Aorta (tissue), 5 donors: ENCODE measurements at regions not wholly inside any gene's neighbourhood (a gene's known extent, or its start where the extent isn't known, plus 50 kb on each side); places are given as distances from the start of the nearest gene placed in this dataset.
A peak's percentile ranks its signal among the peaks of the same experiment; 100 is the strongest.

Experiments used
- ATAC-seq: fragments of 200-7000 bp; cut with Tn5 transposase; one replicate; pipeline ENCODE4 v1.9.1; 2022; ENCODE audit warnings: moderate library complexity; ENCODE audit not compliant: low FRiP score
- DNase-seq, 2 donors: peaks; one replicate each; pipeline ENCODE4 v3.0.0-alpha.2; 2020
- H3K27ac ChIP-seq, 2 donors: one replicate each; pipeline ENCODE4 v1.5.1; 2013; ENCODE audit warnings: low read length in 2 of 2, mild to moderate bottlenecking in 2 of 2, moderate library complexity in 2 of 2, control low read depth in 1 of 2, inconsistent platforms in 1 of 2, low read depth in 1 of 2
- H3K27me3 ChIP-seq, 2 donors: one replicate each; pipeline ENCODE4 v1.6.1; 2013; ENCODE audit warnings: control low read depth in 1 of 2, low read length in 1 of 2, mild to moderate bottlenecking in 1 of 2, moderate library complexity in 1 of 2; ENCODE audit not compliant: insufficient read depth in 2 of 2, control insufficient read depth in 1 of 2
- H3K36me3 ChIP-seq, 2 donors: one replicate each; pipeline ENCODE4 v1.6.1; 2013; ENCODE audit warnings: control low read depth in 1 of 2, low read length in 1 of 2, mild to moderate bottlenecking in 1 of 2; ENCODE audit not compliant: insufficient read depth in 2 of 2, control insufficient read depth in 1 of 2
- H3K4me1 ChIP-seq, 2 donors: one replicate each; pipeline ENCODE4 v1.6.1; 2013; ENCODE audit warnings: low read length in 2 of 2, control low read depth in 1 of 2, mild to moderate bottlenecking in 1 of 2, moderate library complexity in 1 of 2; ENCODE audit not compliant: insufficient read depth in 2 of 2, control insufficient read depth in 1 of 2
- H3K4me3 ChIP-seq, 2 donors: one replicate each; pipeline ENCODE4 v1.5.1; 2013; ENCODE audit warnings: low read length in 2 of 2, control low read depth in 1 of 2, mild to moderate bottlenecking in 1 of 2
- H3K9me3 ChIP-seq: one replicate; pipeline ENCODE4 v1.6.1; 2013; ENCODE audit warnings: mild to moderate bottlenecking, low read length; ENCODE audit not compliant: control insufficient read depth
- WGBS, 2 donors: extraction: QIAGEN DNeasy Blood & Tissue Kit; methylation state at CpG; one replicate each; pipeline ENCODE4 v1.1.7; 2013; 5-methylcytosine and 5-hydroxymethylcytosine counted together
- intact Hi-C, 2 donors: fragments of 100-400 bp; cut with DNase I; formaldehyde crosslinking; loops; one replicate each; pipeline versions ENCODE4 v1.14.2 to v1.15.0; 2022
- donor health status: healthy with polysubstance abuse.
- donor health status: Bipolar disorder and iron deficiency.
- donor health status: DM: no; HTN: no; CAD: no.
- donor health status: DM: no; HTN: no; CAD: no.
- donor health status: DM: yes; HTN: yes; CAD: no.

DNA sequence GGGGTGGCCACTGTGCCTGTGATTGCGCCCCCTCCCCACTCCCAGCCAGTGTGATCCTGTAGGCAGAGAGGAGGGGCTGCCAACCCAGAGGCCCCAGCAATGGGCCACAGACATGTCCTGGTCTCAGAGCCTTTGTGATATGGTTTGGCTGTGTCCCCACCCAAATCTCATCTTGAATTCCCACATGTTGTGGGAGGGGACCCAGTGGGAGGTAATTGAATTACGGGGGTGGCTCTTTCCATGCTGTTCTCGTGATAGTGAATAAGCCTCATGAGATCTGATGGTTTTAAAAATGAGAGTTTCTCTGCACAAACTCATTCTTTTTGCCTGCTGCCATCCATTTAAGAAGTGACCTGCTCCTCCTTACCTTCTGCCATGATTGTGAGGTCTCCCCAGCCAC lies 56.8 kb upstream of the ZNF469 start:
- no peaks in the 10 kb centered on the region for H3K27me3 ChIP-seq
- no peaks in the 10 kb centered on the region for H3K9me3 ChIP-seq
- no peak overlapping the region for H3K4me3 ChIP-seq
- no peak overlapping the region for H3K27ac ChIP-seq
- no peaks in the 10 kb centered on the region for H3K36me3 ChIP-seq
- DNase-seq = no peak
- ATAC-seq = no peak
- WGBS, 2 donors = 89 to 93% methylated on average over 3 of the region's 3 CpGs
- no peaks in the 10 kb centered on the region for H3K4me1 ChIP-seq
- intact Hi-C loops = no loop called here

DNA sequence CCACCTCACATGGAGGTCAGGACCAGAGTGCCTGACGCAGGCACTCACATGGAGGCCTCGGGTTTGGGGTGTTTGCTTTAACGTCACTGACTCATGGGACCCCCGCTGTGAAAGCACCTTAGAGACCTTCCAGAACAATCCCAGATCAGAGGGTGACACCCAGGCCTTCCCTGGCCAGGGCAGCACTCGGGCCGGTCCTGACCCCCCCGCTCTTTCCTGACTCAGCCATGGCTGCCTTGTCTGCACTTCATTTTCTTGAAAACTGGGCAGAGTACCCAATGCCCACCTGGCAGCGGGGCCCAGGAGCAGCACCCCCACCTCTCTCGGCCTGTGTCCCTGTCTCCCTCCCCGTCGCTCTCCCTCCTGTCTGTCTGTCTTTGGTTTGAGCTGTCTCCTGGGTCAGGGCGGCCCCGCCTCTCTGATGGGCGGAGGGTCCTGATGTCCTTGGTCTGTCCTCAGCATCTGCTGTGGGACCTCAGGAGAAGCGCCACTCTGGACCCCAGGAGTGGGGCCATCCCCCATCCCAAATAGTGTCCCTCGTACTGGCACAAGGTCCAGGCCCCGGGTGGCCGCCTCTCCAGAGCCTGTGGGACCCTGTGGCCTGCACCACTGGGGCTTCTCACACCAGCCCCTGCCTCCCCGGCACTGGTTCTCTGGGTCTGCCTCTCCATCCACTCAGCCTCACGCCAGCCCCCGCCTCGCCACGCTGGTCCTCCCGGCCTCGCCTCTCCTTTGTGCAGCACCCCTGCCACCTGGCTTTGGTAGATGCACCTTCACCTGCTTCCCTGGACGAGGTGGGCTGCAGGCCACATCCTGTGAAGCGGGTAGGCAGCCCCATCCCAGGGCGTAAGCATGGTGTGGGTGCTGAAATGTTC lies 55.9 kb upstream of the ZNF469 start:
- H3K4me1 ChIP-seq = no peaks in the 10 kb centered on the region
- H3K27me3 ChIP-seq = no peaks in the 10 kb centered on the region
- H3K9me3 ChIP-seq = no peaks in the 10 kb centered on the region
- DNase-seq (no peak), ATAC-seq (no peak)
- no peak overlapping the region for H3K4me3 ChIP-seq
- WGBS, 2 donors = 95 to 96% methylated on average over 26 to 28 of the region's 28 CpGs
- intact Hi-C loops = no loop called here
- no peaks in the 10 kb centered on the region for H3K36me3 ChIP-seq
- no peak overlapping the region for H3K27ac ChIP-seq

DNA sequence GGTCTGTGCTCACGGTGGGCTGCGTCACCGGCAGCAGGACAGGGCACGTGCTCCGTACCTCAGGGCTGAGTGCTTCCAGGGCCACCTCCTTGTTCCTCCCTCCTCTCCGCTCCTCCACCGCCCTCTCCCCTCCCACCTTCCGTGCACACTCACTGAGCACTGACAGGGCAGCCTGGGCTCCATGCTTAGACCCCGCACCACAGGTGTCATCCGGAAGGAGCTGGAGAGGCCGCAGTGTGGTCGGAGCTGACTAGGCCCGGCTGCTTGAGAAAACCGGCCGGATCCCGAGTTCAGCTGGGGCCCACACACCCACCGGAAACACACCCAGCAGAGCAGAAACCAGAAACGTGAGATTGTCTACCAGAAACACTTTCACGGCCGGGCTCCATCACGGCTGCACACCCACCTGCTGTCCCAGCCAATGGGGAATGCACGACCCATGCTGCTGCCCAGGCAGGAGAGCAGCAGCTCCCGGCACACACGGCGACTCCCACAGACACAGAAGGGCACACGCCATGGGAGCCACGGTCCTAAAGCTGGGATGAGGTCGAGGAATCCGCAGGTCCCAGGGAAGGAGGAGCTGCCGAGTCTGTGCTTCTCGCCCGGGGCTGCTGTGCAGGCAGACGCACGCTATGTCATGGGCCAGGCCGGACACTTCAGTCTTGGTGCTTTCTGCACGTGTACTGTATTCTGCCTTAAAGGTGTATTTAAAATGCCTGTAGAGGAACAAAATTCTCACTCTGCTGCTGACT lies 55.0 kb upstream of the ZNF469 start:
- ATAC-seq (no peak), DNase-seq (no peak)
- Histone ChIP-seq H3K9me3 (no peaks in the 10 kb centered on the region), H3K27me3 (no peaks in the 10 kb centered on the region), H3K4me1 (no peaks in the 10 kb centered on the region), H3K36me3 (no peaks in the 10 kb centered on the region), H3K27ac (no peak overlapping the region), H3K4me3 (no peak overlapping the region)
- WGBS, 2 donors = 89 to 90% methylated on average over 36 of the region's 36 CpGs
- intact Hi-C loops = no loop called here

DNA sequence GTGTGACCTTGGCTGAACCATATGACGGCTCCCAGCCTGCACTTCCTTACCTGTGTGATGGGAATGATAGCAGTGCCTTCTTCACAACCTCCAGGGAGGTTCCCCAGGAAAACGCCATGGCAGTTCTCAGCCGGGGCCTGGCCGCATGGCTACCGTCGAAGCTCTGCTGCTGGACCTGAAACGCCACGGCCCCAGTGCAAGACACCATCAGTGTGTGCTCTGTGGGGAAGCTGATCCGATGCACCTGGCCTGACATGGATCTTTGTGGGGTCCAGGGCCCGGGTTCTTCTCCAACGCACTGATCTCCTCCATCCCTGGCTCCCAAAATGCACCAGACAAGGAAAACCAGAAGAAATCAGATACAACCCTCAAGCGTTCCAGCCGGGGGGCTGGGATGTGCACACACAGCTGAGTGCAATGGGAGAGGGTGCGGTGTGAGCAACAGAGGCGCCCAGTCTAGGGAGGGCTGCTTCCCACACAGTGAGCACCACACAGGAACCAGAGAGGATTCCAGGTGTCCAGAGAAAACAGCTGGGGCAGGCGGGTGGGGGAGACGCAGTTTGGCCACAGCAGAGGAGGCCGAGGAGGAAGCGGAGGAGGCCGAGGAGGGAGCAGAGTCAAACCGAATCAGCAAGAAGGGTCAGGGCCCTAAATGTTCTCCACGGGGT lies 54.3 kb upstream of the ZNF469 start:
- DNase-seq = no peak
- Histone ChIP-seq H3K4me3 (no peak overlapping the region), H3K27me3 (no peaks in the 10 kb centered on the region), H3K4me1 (no peaks in the 10 kb centered on the region), H3K27ac (no peak overlapping the region), H3K36me3 (no peaks in the 10 kb centered on the region), H3K9me3 (no peaks in the 10 kb centered on the region)
- intact Hi-C loops = no loop called here
- no peak for ATAC-seq
- 92 to 94% methylated on average over 22 of the region's 22 CpGs for WGBS, 2 donors

DNA sequence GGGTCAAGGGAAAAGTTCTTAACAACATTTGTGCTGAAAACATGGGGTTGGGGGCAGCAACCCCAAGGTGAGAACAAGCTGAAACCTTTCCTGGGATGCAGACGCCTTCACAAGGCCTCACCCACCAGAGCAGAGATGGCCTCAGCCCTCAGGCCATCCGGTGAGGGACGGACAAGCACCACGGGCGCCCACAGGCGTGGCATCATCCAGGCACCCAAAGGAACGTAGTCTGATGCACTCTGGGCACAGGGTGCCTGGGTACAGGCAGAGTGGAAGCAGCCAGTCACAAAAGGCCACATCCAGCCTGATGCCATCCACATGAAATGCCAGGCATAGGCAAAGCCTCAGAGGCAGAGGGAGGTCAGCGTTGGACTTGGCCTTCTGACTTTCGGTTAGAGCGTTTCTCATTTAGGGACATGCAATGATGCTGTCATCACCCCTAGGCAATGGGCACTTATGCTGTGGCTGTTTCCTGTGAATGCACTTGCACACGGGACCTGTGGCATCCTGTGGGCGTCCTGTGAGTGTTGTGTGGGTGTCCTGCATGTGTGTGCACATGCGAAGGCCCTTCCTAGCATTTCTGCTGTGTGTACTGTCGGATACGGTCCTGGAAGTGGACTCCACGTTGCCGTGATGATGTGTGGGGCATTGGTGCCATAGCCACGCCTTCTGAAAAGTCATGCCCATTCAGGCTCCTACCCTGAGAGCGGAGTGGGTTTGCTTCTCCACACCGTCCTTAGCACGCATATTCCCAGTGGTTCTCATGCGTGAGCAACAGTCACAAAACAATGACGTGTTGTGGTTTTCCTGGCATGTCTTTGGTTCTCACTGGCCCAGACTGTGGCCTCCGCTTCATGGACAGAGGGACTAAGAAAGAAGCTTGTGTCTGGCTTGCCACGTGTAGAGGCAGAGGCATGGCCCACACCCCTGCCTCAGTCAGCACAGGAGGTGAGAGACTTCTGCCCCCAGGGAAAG lies 52.7 kb upstream of the ZNF469 start:
- ATAC-seq = no peak
- H3K27me3 ChIP-seq = no peaks in the 10 kb centered on the region
- 89 to 90% methylated on average over 25 of the region's 25 CpGs for WGBS, 2 donors
- no peaks in the 10 kb centered on the region for H3K4me1 ChIP-seq
- H3K4me3 ChIP-seq = no peak overlapping the region
- intact Hi-C loops = loop anchor here in 1 of 2 donors (5.0 kb wide), 1 partner anchor 57 kb away; no protein-coding TSS in a partner anchor
- no peak overlapping the region for H3K27ac ChIP-seq
- DNase-seq = no peak
- no peaks in the 10 kb centered on the region for H3K9me3 ChIP-seq
- H3K36me3 ChIP-seq = no peaks in the 10 kb centered on the region

DNA sequence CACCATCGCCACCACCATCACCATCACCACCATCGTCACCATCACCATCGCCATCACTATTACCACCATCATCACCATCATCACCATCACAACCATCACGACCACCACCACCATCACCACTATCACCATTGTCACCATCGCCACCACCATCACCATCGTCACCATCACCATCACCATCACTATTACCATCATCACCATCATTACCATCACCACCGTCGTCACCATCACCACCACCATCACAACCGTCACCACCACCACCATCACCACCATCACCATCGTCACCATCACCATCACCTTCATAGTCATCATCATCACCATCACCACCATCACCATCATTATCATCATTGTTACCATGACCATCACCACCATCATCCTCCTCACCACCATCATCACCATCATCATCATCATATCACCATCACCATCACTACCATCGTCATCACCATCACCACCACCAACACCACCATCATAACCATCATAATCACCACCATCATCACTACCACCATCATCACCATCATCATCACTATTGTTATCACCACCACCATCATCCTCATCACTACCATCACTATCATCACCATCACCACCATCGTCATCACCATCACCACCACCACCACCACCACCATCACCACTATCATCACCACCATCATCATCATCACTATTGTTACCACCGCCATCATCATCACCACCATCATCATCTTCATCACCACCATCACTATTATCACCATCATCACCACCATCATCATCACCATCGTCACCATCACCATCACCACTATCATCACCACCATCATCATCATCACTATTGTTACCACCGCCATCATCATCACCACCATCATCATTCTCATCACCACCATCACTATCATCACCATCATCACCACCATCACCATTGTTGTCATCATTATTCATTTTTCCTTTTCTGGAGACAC lies 51.5 kb upstream of the ZNF469 start:
- WGBS, 2 donors = 96 to 98% methylated on average over 15 of the region's 15 CpGs
- no peak overlapping the region for H3K27ac ChIP-seq

DNA sequence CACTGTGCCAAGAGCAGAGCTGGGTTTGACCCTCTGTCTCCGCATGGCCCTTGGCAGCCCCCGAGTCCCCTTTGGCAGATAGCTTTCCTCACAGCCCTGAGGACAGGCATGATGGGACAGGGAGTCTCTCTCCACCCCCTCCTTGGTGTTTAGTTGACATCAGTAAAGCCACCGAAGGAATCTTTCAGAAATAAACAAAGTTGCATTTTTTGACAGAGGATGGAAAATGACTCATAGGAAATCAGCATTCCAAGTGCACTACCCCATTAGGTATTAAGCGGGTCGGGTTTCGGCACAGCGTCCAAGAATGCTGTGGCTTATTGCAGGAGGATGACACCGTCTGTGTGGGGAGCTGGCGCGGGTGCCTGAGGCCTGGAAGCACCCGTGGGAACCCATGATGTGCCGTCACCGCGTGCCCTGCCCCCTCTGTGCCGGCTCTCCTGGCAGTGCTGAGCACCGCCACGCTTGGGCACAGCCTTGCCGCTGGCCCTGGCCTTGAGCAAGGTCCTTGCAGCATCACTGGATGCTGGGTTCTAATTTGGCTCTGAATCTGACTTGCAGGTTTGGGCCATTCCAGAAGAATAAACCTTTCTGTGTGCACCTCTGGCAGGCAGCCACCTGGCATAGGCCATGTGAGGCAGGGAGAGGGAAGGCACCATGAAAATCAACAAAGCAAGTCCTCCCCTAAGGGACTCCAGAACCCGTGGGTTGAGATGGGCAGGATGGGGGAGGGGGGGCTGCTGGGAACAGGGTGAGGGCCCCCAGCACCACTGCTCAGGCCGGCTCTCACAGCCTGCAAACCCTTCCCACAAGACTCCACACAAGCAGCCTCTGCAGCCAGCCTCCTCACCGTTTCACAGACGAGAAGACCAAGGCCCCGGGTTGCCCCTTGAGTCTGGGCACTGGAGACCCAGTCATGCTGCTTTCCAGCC lies 50.5 kb upstream of the ZNF469 start:
- ATAC-seq (peak; percentile 68), DNase-seq (peak; percentile 92)
- intact Hi-C loops = loop anchor here in 1 of 2 donors (5.0 kb wide), 1 partner anchor 55 kb away; no protein-coding TSS in a partner anchor
- Histone ChIP-seq H3K4me1 (no peaks in the 10 kb centered on the region), H3K27ac (no peak overlapping the region), H3K9me3 (no peaks in the 10 kb centered on the region), H3K36me3 (no peaks in the 10 kb centered on the region), H3K27me3 (no peaks in the 10 kb centered on the region), H3K4me3 (no peak overlapping the region)
- 29 to 30% methylated on average over 23 of the region's 23 CpGs for WGBS, 2 donors

More for the DNA sequence above, 51.5 kb upstream of the ZNF469 start:
- H3K4me1 ChIP-seq = no peaks in the 10 kb centered on the region
- no peaks in the 10 kb centered on the region for H3K36me3 ChIP-seq
- intact Hi-C loops = loop anchor here in 1 of 2 donors (5.0 kb wide), 1 partner anchor 56 kb away; no protein-coding TSS in a partner anchor
- no peak overlapping the region for H3K4me3 ChIP-seq
- no peaks in the 10 kb centered on the region for H3K9me3 ChIP-seq
- no peaks in the 10 kb centered on the region for H3K27me3 ChIP-seq
- ATAC-seq = no peak
- DNase-seq = no peak
